GM12878 (cell line): ENCODE measurements at regions not wholly inside any gene's neighbourhood (a gene's known extent, or its start where the extent isn't known, plus 50 kb on each side); places are given as distances from the start of the nearest gene placed in this dataset.

Experiments
- ATAC-seq: fragments of 200-7000 bp; cut with Tn5 transposase; 3 replicates; pipeline ENCODE4 v1.9.1; 2020; ENCODE audit warnings: mild to moderate bottlenecking, moderate library complexity
- BruUV-seq: library from RNA; stranded (reverse); fragments of 400-500 nt; replicated peaks from 2 replicates; lab custom pipeline; 2021; lab: Mats Ljungman, UMichigan
- CTCF ChIA-PET: fragments of 300-600 bp; sonication (Branson Sonifier 250); formaldehyde crosslinking; extraction: SDS; loops from one replicate; lab custom pipeline; 2021; ENCODE audit warnings: inconsistent platforms; lab: Yijun Ruan, JAX
- POLR2A ChIA-PET: fragments of 350-600 bp; formaldehyde crosslinking; extraction: SDS; loops from one replicate; lab custom pipeline; 2021; ENCODE audit warnings: inconsistent platforms; lab: Charles Lee
- RAD21 ChIA-PET: fragments of 300-600 bp; sonication (Branson Sonifier 250); formaldehyde crosslinking; loops from one replicate; lab custom pipeline; 2023; ENCODE audit warnings: antibody characterized with exemption; ENCODE audit not compliant: unreplicated experiment; lab: Charles Lee
- SMC1A ChIA-PET: fragments of 300-600 bp; sonication (Branson Sonifier 250); formaldehyde crosslinking; loops from one replicate; lab custom pipeline; 2023; ENCODE audit not compliant: unreplicated experiment, uncharacterized antibody; lab: Charles Lee
- DNase-seq: peaks from one replicate; pipeline ENCODE4 v3.0.0-alpha.2; 2011; ENCODE audit warnings: low read depth, low spot score
- FAIRE-seq: peaks from 3 replicates; lab custom pipeline; 2011; peaks lifted over from hg19 to GRCh38; lab: Jason Lieb, UNC
- H2AFZ ChIP-seq: 2 replicates; pipeline ENCODE4 v1.6.0; 2011; ENCODE audit warnings: low read depth, low read length, control low read depth; ENCODE audit not compliant: control insufficient read depth
- H3K27ac ChIP-seq: 2 replicates; pipeline ENCODE4 v1.5.1; 2011; ENCODE audit warnings: control low read depth; ENCODE audit not compliant: control insufficient read depth, insufficient read depth
- H3K27me3 ChIP-seq, 2 experiments: replicated peaks in 1 of 2; 2 replicates each; pipeline versions ENCODE4 v1.6.0 to v1.6.1; 2011; ENCODE audit warnings: low read length in 1 of 2; ENCODE audit not compliant: control insufficient read depth in 2 of 2, insufficient read depth in 2 of 2
- H3K36me3 ChIP-seq, 2 experiments: 2 replicates each; pipeline ENCODE4 v1.5.1; 2011; ENCODE audit warnings: low read length in 1 of 2; ENCODE audit not compliant: control insufficient read depth in 2 of 2, insufficient read depth in 2 of 2
- H3K4me1 ChIP-seq: 2 replicates; pipeline ENCODE4 v1.6.1; 2011; ENCODE audit warnings: mild to moderate bottlenecking, low read length, moderate library complexity, mixed read lengths; ENCODE audit not compliant: control insufficient read depth, insufficient read depth
- H3K4me2 ChIP-seq: 2 replicates; pipeline ENCODE4 v1.6.0; 2011; ENCODE audit warnings: control low read depth; ENCODE audit not compliant: control insufficient read depth, insufficient read depth
- H3K4me3 ChIP-seq: fragments of 200-600 bp; sonication (generic); 2 replicates; pipeline ENCODE4 v1.5.1; 2016
- H3K79me2 ChIP-seq: 2 replicates; pipeline ENCODE4 v1.6.0; 2011; ENCODE audit warnings: low read length; ENCODE audit not compliant: control insufficient read depth, insufficient read depth
- H3K9ac ChIP-seq: 2 replicates; pipeline ENCODE4 v1.8.0; 2011; ENCODE audit warnings: low read length, control low read depth, mixed read lengths; ENCODE audit not compliant: control insufficient read depth, insufficient read depth
- H3K9me3 ChIP-seq: replicated peaks from 3 replicates; pipeline ENCODE4 v1.5.1; 2011; ENCODE audit warnings: mild to moderate bottlenecking, low read length; ENCODE audit not compliant: control insufficient read depth, insufficient read depth
- H4K20me1 ChIP-seq: 2 replicates; pipeline ENCODE4 v1.6.0; 2011; ENCODE audit not compliant: control insufficient read depth, insufficient read depth
- CEBPB ChIP-seq, 2 experiments: fragments of 150-350 bp in 1 of 2; IDR thresholded peaks; 2 replicates each; pipeline ENCODE4 v1.6.1; 2012 to 2014; ENCODE audit warnings: low read depth in 2 of 2, low read length in 2 of 2, borderline replicate concordance in 1 of 2, inconsistent platforms in 1 of 2
- EED ChIP-seq: sonication (generic); IDR thresholded peaks from 2 replicates; pipeline ENCODE4 v1.6.1; 2016; ENCODE audit warnings: antibody characterized with exemption, low read depth
- ETV6 ChIP-seq, 2 experiments: fragments of 450-650 bp in 1 of 2; IDR thresholded peaks in 1 of 2; conservative IDR thresholded peaks in 1 of 2; 2 replicates each; pipeline ENCODE4 v1.6.1; 2014; ENCODE audit warnings: antibody characterized with exemption in 1 of 2, borderline replicate concordance in 1 of 2, low read depth in 1 of 2, mild to moderate bottlenecking in 1 of 2, moderate library complexity in 1 of 2
- IRF4 ChIP-seq: IDR thresholded peaks from 2 replicates; pipeline ENCODE4 v1.6.1; 2011; ENCODE audit warnings: low read depth, low read length
- RBBP5 ChIP-seq: fragments of 200-600 bp; sonication (generic); conservative IDR thresholded peaks from 2 replicates; pipeline ENCODE4 v1.6.1; 2016
- TCF7 ChIP-seq: IDR thresholded peaks from 2 replicates; pipeline ENCODE4 v1.6.1; 2014; ENCODE audit warnings: antibody characterized with exemption, borderline replicate concordance
- ZBED1 ChIP-seq: IDR thresholded peaks from 2 replicates; pipeline ENCODE4 v1.6.1; 2016; ENCODE audit warnings: borderline replicate concordance
- ZNF24 ChIP-seq: fragments of 450-650 bp; IDR thresholded peaks from 2 replicates; pipeline ENCODE4 v1.6.1; 2017; ENCODE audit warnings: antibody characterized with exemption, mild to moderate bottlenecking
- ZNF274 ChIP-seq: IDR thresholded peaks from one replicate; pipeline ENCODE4 v1.8.0; 2011; ENCODE audit not compliant: insufficient read length, insufficient read depth
- ZSCAN29 ChIP-seq: fragments of 450-650 bp; IDR thresholded peaks from 2 replicates; pipeline ENCODE4 v1.6.1; 2017; ENCODE audit warnings: mild to moderate bottlenecking, moderate library complexity
- in situ Hi-C: fragments of 300-500 bp; cut with MboI; formaldehyde crosslinking; loops from 9 replicates; pipeline ENCODE4 v1.14.3; 2018; ENCODE audit warnings: mixed read lengths
- intact Hi-C: fragments of 100-400 bp; cut with micrococcal nuclease; formaldehyde crosslinking; loops from one replicate; pipeline ENCODE4 v1.14.2; 2022; ENCODE audit not compliant: unreplicated experiment
- TF ChIP-seq, protein P1 (sequence below): fragments of 450-650 bp; IDR thresholded peaks from 2 replicates; pipeline ENCODE4 v1.6.1; 2017; ENCODE audit warnings: mild to moderate bottlenecking, moderate library complexity
- TF ChIP-seq, protein P2 (sequence below): IDR thresholded peaks from 2 replicates; pipeline ENCODE4 v1.6.1; 2011; ENCODE audit warnings: mild to moderate bottlenecking, low read depth, low read length, moderate library complexity; ENCODE audit not compliant: insufficient replicate concordance

DNA sequence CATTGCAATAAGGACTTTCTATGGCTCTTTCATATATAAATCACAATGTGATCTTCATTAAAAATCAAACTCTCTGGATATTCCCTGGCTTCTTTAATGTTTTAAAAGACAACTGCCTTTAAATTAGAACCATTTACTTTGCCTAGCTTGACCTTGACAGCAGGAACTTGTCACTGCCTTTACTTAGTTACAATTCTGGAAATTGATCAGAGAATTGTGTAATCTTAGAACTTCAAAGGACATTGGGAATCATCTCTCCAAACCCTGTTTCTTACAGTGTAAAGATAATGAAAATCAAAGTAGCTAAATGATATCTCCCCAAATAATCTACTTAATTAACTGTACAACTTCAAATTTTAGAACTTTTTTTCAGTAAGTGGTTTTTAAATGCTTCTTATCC lies 517.6 kb upstream of the CCDC179 start:
- no peak for ATAC-seq
- no peak for DNase-seq
- H2AFZ ChIP-seq = no peak overlapping the region
- CTCF ChIA-PET = interaction anchor here (0.9 to 1.1 kb wide), 2 partner anchors 18 to 502 kb away, joined by 3 to 4 read pairs; no protein-coding TSS in a partner anchor
- SMC1A ChIA-PET = interaction anchor here (1.0 kb wide), 1 partner anchor 263 kb away, joined by 3 read pairs; no protein-coding TSS in a partner anchor
- POLR2A ChIA-PET = no interaction called here
- H3K79me2 ChIP-seq = no peaks in the 10 kb centered on the region
- no peaks in the 10 kb centered on the region for H3K27me3 ChIP-seq
- no peak overlapping the region for H3K4me3 ChIP-seq
- H3K36me3 ChIP-seq = no peaks in the 10 kb centered on the region
- no peak for FAIRE-seq
- no peaks in the 10 kb centered on the region for H3K9me3 ChIP-seq
- intact Hi-C loops (no loop called here), in situ Hi-C loops (no loop called here)
- H4K20me1 ChIP-seq = no peaks in the 10 kb centered on the region
- no peaks in the 10 kb centered on the region for H3K4me1 ChIP-seq
- no peak for TF ChIP-seq IRF4
- TF ChIP-seq ZNF24 = no peak
- TF ChIP-seq TCF7 = no peak
- TF ChIP-seq, protein P1, sequence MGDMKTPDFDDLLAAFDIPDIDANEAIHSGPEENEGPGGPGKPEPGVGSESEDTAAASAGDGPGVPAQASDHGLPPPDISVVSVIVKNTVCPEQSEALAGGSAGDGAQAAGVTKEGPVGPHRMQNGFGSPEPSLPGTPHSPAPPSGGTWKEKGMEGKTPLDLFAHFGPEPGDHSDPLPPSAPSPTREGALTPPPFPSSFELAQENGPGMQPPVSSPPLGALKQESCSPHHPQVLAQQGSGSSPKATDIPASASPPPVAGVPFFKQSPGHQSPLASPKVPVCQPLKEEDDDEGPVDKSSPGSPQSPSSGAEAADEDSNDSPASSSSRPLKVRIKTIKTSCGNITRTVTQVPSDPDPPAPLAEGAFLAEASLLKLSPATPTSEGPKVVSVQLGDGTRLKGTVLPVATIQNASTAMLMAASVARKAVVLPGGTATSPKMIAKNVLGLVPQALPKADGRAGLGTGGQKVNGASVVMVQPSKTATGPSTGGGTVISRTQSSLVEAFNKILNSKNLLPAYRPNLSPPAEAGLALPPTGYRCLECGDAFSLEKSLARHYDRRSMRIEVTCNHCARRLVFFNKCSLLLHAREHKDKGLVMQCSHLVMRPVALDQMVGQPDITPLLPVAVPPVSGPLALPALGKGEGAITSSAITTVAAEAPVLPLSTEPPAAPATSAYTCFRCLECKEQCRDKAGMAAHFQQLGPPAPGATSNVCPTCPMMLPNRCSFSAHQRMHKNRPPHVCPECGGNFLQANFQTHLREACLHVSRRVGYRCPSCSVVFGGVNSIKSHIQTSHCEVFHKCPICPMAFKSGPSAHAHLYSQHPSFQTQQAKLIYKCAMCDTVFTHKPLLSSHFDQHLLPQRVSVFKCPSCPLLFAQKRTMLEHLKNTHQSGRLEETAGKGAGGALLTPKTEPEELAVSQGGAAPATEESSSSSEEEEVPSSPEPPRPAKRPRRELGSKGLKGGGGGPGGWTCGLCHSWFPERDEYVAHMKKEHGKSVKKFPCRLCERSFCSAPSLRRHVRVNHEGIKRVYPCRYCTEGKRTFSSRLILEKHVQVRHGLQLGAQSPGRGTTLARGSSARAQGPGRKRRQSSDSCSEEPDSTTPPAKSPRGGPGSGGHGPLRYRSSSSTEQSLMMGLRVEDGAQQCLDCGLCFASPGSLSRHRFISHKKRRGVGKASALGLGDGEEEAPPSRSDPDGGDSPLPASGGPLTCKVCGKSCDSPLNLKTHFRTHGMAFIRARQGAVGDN = no peak
- no peak for TF ChIP-seq ZNF274
- TF ChIP-seq, protein P2, sequence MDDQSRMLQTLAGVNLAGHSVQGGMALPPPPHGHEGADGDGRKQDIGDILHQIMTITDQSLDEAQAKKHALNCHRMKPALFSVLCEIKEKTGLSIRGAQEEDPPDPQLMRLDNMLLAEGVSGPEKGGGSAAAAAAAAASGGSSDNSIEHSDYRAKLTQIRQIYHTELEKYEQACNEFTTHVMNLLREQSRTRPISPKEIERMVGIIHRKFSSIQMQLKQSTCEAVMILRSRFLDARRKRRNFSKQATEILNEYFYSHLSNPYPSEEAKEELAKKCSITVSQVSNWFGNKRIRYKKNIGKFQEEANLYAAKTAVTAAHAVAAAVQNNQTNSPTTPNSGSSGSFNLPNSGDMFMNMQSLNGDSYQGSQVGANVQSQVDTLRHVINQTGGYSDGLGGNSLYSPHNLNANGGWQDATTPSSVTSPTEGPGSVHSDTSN = no peak
- no peak for TF ChIP-seq ZBED1
- no peak for TF ChIP-seq RBBP5
- no peak for TF ChIP-seq ETV6 (conservative IDR thresholded peaks at IDR 0.05 in 1 of 2, IDR thresholded peaks at IDR 0.05 in 1 of 2; ENCODE audit: borderline replicate concordance in 1 of 2, low read depth in 1 of 2)
- TF ChIP-seq CEBPB (IDR thresholded peaks at IDR 0.05; ENCODE audit: borderline replicate concordance in 1 of 2, low read depth in 2 of 2, low read length in 2 of 2) = no peak
- no peak for TF ChIP-seq ZSCAN29
- no peak for TF ChIP-seq EED
- RAD21 ChIA-PET = no interaction called here
- no TSS peak for BruUV-seq
- H3K9ac ChIP-seq = no peak overlapping the region
- H3K27ac ChIP-seq = no peak overlapping the region
- no peak overlapping the region for H3K4me2 ChIP-seq
